ENCODE measurements at regions not wholly inside any gene's neighbourhood (a gene's known extent, or its start where the extent isn't known, plus 50 kb on each side); places are given as distances from the start of the nearest gene placed in this dataset.

- no peaks in the 10 kb centered on the region for H4K20me1 ChIP-seq (ENCODE audit: insufficient read depth)
- no peak overlapping the region for H3K27ac ChIP-seq
- H3K79me2 ChIP-seq (ENCODE audit: insufficient read depth, low read depth) = no peaks in the 10 kb centered on the region
- no peak overlapping the region for H3K4me2 ChIP-seq
- H3K4me3 ChIP-seq (IDR thresholded peaks at IDR 0.05; ENCODE audit: insufficient read depth, low read depth, low read length) = no peak overlapping the region
- H2AFZ ChIP-seq (ENCODE audit: low read depth) = no peak overlapping the region
- H3K36me3 ChIP-seq (ENCODE audit: insufficient read depth) = no peaks in the 10 kb centered on the region
- TF ChIP-seq, protein P1, sequence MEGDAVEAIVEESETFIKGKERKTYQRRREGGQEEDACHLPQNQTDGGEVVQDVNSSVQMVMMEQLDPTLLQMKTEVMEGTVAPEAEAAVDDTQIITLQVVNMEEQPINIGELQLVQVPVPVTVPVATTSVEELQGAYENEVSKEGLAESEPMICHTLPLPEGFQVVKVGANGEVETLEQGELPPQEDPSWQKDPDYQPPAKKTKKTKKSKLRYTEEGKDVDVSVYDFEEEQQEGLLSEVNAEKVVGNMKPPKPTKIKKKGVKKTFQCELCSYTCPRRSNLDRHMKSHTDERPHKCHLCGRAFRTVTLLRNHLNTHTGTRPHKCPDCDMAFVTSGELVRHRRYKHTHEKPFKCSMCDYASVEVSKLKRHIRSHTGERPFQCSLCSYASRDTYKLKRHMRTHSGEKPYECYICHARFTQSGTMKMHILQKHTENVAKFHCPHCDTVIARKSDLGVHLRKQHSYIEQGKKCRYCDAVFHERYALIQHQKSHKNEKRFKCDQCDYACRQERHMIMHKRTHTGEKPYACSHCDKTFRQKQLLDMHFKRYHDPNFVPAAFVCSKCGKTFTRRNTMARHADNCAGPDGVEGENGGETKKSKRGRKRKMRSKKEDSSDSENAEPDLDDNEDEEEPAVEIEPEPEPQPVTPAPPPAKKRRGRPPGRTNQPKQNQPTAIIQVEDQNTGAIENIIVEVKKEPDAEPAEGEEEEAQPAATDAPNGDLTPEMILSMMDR (conservative IDR thresholded peaks at IDR 0.05; ENCODE audit: low read depth, low read length) = no peak
- H3K9ac ChIP-seq = no peak overlapping the region
- no peaks in the 10 kb centered on the region for H3K27me3 ChIP-seq (ENCODE audit: insufficient read depth, low read depth)
- no peaks in the 10 kb centered on the region for H3K4me1 ChIP-seq (ENCODE audit: low read depth, poor library complexity, severe bottlenecking)
Measured at GRCh38 chr12:33323823-33324222, 115.8 kb downstream of the SYT10 start.

DNA sequence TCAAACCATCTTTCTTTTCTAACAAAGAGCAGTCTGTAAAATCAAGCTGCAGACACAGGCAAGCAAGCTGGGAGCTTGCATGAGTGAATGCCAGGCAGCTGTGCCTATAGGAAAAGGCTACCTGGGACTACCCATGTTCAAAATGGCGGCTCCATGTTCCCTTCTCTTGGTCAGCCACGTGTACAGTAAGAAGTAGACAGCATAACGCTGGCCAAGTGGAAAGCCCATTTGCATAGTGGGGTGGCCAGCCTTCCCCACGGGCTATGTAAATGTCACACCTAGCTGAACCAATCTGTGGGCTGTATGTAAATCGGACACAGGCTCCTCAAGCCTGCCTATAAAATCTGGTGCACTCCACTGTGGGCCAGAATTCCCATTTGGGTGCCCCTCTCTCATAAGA, 117.1 kb downstream of the SYT10 start:
- Histone ChIP-seq H2AFZ (ENCODE audit: low read depth) (no peak overlapping the region), H3K9ac (no peak overlapping the region), H4K20me1 (ENCODE audit: insufficient read depth) (no peaks in the 10 kb centered on the region), H3K79me2 (ENCODE audit: insufficient read depth, low read depth) (no peaks in the 10 kb centered on the region), H3K4me2 (no peak overlapping the region), H3K27ac (no peak overlapping the region), H3K27me3 (ENCODE audit: insufficient read depth, low read depth) (no peaks in the 10 kb centered on the region), H3K4me1 (ENCODE audit: low read depth, poor library complexity, severe bottlenecking) (no peaks in the 10 kb centered on the region), H3K36me3 (ENCODE audit: insufficient read depth) (no peaks in the 10 kb centered on the region), H3K4me3 (IDR thresholded peaks at IDR 0.05; ENCODE audit: insufficient read depth, low read depth, low read length) (no peak overlapping the region)
- TF ChIP-seq, protein P1 (conservative IDR thresholded peaks at IDR 0.05; ENCODE audit: low read depth, low read length) = no peak

DNA sequence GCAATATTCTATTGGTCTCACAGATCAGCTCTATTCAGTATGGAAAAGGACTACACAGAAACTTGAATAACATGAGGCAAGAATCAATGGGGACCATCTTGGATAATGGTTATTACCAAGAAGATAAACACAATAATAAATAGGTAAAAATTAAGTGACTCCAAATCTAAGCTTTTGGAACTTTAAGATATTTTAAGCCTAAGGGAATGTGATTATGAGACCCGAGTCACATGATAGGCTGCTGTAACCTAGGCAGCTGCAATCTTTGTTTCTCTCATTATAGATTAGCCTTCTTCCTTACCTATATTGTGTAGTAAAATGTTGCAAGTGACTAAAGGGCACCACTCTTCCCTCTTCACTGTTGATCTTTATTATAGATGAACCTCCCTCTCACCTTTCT, 121.9 kb downstream of the SYT10 start:
- no peaks in the 10 kb centered on the region for H4K20me1 ChIP-seq (ENCODE audit: insufficient read depth)
- no peak overlapping the region for H3K9ac ChIP-seq
- H3K4me2 ChIP-seq = no peak overlapping the region
- H2AFZ ChIP-seq (ENCODE audit: low read depth) = no peak overlapping the region
- no peaks in the 10 kb centered on the region for H3K36me3 ChIP-seq (ENCODE audit: insufficient read depth)
- TF ChIP-seq, protein P1 (conservative IDR thresholded peaks at IDR 0.05; ENCODE audit: low read depth, low read length) = no peak
- no peaks in the 10 kb centered on the region for H3K79me2 ChIP-seq (ENCODE audit: insufficient read depth, low read depth)
- no peaks in the 10 kb centered on the region for H3K27me3 ChIP-seq (ENCODE audit: insufficient read depth, low read depth)
- H3K4me1 ChIP-seq (ENCODE audit: low read depth, poor library complexity, severe bottlenecking) = no peaks in the 10 kb centered on the region
- H3K27ac ChIP-seq = no peak overlapping the region
- no peak overlapping the region for H3K4me3 ChIP-seq (IDR thresholded peaks at IDR 0.05; ENCODE audit: insufficient read depth, low read depth, low read length)

DNA sequence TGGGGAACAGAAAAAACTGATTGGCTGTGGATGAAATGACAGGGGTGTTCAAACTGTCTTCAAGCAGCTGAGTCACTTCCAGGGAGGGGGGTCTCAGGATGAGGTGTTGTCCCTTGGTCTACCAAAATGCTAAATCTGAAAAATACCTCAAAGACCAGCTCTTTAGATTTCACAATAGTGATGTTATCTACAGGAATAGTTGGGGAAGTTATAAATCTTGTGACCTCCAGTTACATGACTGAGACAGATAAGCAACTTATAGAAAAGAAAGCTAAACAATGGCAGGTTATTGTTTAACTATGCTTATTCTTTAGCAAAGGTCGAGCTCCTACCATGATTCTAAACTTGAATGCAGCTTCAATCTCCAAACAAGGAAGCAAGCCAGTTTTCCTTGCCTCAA, 125.4 kb downstream of the SYT10 start:
- H2AFZ ChIP-seq (ENCODE audit: low read depth) = no peak overlapping the region
- no peaks in the 10 kb centered on the region for H3K79me2 ChIP-seq (ENCODE audit: insufficient read depth, low read depth)
- TF ChIP-seq, protein P1 (conservative IDR thresholded peaks at IDR 0.05; ENCODE audit: low read depth, low read length) = no peak
- H3K4me2 ChIP-seq = no peak overlapping the region
- H3K36me3 ChIP-seq (ENCODE audit: insufficient read depth) = no peaks in the 10 kb centered on the region
- no peaks in the 10 kb centered on the region for H3K4me1 ChIP-seq (ENCODE audit: low read depth, poor library complexity, severe bottlenecking)
- no peaks in the 10 kb centered on the region for H4K20me1 ChIP-seq (ENCODE audit: insufficient read depth)
- no peaks in the 10 kb centered on the region for H3K27me3 ChIP-seq (ENCODE audit: insufficient read depth, low read depth)
- H3K9ac ChIP-seq = no peak overlapping the region
- no peak overlapping the region for H3K27ac ChIP-seq
- no peak overlapping the region for H3K4me3 ChIP-seq (IDR thresholded peaks at IDR 0.05; ENCODE audit: insufficient read depth, low read depth, low read length)
